ENCODE measurements at regions not wholly inside any gene's neighbourhood (a gene's known extent, or its start where the extent isn't known, plus 50 kb on each side); places are given as distances from the start of the nearest gene placed in this dataset.

- H3K4me3 ChIP-seq (ENCODE audit: control insufficient read depth, low read depth, low read length) = no peak overlapping the region
- no peak for DNase-seq (ENCODE audit: low read depth)
- no peak for TF ChIP-seq CTCF (IDR thresholded peaks at IDR 0.05; ENCODE audit: control insufficient read depth, insufficient read depth, low read depth, low read length, missing control alignments)
Observed at GRCh38 chr13:99811067-99811700, 160.4 kb downstream of the ZIC5 start.

GRCh38 chr13:99809926-99810325 is 161.6 kb downstream of the ZIC5 start:
- no peak overlapping the region for H3K4me3 ChIP-seq (ENCODE audit: control insufficient read depth, low read depth, low read length)
- no peak for DNase-seq (ENCODE audit: low read depth)
- no peak for TF ChIP-seq CTCF (IDR thresholded peaks at IDR 0.05; ENCODE audit: control insufficient read depth, insufficient read depth, low read depth, low read length, missing control alignments)

DNA sequence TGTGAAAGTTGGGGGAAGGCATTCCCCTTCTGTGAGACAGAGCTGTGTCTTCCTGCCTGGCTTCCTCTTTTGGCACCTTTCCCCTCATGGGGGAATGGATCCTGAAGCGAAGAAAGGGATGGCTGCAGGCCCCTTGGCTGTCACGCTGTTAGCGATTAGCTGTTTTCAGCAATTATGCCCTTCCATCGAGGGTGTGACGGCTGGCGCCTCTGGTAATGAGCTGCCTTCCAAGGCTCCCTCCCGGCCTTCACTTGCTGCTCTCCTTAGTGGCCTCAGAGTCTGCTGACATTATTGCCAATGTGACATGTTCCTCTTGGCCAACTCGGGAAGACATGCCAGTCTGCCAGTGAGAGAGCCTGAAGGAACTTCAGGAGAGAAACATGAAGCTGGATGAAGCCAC is 162.1 kb downstream of the ZIC5 start:
- DNase-seq (ENCODE audit: low read depth) = no peak
- no peak for TF ChIP-seq CTCF (IDR thresholded peaks at IDR 0.05; ENCODE audit: control insufficient read depth, insufficient read depth, low read depth, low read length, missing control alignments)
- no peak overlapping the region for H3K4me3 ChIP-seq (ENCODE audit: control insufficient read depth, low read depth, low read length)

DNA sequence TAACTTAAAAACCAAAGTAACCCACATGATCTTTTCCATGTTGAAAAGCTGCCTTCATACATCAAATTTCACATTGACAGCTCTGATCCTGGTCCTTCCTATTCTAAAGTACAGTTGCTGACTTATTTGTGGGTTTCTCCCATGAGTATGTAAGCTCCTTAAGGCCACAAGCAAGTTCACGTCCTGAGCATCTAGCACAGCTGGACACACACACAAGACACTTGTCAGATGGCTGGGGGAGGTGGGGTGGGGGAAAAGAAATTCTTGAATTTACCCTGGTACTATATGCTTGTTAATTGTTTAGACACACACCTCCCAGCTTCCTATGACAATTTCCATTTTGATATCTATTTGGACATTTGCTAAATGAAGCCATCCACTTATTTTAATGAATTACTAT is 162.8 kb downstream of the ZIC5 start:
- no peak overlapping the region for H3K4me3 ChIP-seq (ENCODE audit: control insufficient read depth, low read depth, low read length)
- no peak for DNase-seq (ENCODE audit: low read depth)
- no peak for TF ChIP-seq CTCF (IDR thresholded peaks at IDR 0.05; ENCODE audit: control insufficient read depth, insufficient read depth, low read depth, low read length, missing control alignments)

- TF ChIP-seq CTCF (IDR thresholded peaks at IDR 0.05; ENCODE audit: control insufficient read depth, insufficient read depth, low read depth, low read length, missing control alignments) = no peak
- DNase-seq (ENCODE audit: low read depth) = no peak
- H3K4me3 ChIP-seq (ENCODE audit: control insufficient read depth, low read depth, low read length) = no peak overlapping the region
Observed at GRCh38 chr13:99806671-99807070, 164.9 kb downstream of the ZIC5 start.

GRCh38 chr13:99805361-99805760 is 166.2 kb downstream of the ZIC5 start:
- TF ChIP-seq CTCF (IDR thresholded peaks at IDR 0.05; ENCODE audit: control insufficient read depth, insufficient read depth, low read depth, low read length, missing control alignments) = no peak
- no peak overlapping the region for H3K4me3 ChIP-seq (ENCODE audit: control insufficient read depth, low read depth, low read length)
- no peak for DNase-seq (ENCODE audit: low read depth)

GRCh38 chr13:99803141-99803540 is 168.4 kb downstream of the ZIC5 start:
- no peak for TF ChIP-seq CTCF (IDR thresholded peaks at IDR 0.05; ENCODE audit: control insufficient read depth, insufficient read depth, low read depth, low read length, missing control alignments)
- DNase-seq (ENCODE audit: low read depth) = no peak

More at GRCh38 chr13:99803141-99803540, 168.4 kb downstream of the ZIC5 start:
- no peak overlapping the region for H3K4me3 ChIP-seq (ENCODE audit: control insufficient read depth, low read depth, low read length)
